Activated CD8-positive, alpha-beta memory T cell treated with anti-CD3 and anti-CD28 coated beads for 36 hours (primary cell): ENCODE measurements at regions not wholly inside any gene's neighbourhood (a gene's known extent, or its start where the extent isn't known, plus 50 kb on each side); places are given as distances from the start of the nearest gene placed in this dataset.

Experiments used
- CTCF ChIA-PET: fragments of 350-600 bp; sonication (Branson Sonifier 250); formaldehyde crosslinking; loops from one replicate; lab custom pipeline; 2021; ENCODE audit warnings: antibody characterized with exemption; lab: Charles Lee
- POLR2A ChIA-PET: fragments of 350-600 bp; sonication (Branson Sonifier 250); formaldehyde crosslinking; loops from one replicate; lab custom pipeline; 2021; ENCODE audit warnings: antibody characterized with exemption; lab: Charles Lee

GRCh38 chr1:232212253-232212652 is 417.7 kb downstream of the SIPA1L2 start:
- ChIA-PET CTCF (interaction anchor here (0.7 kb wide), 1 partner anchor 102 kb away, joined by 3 read pairs; no protein-coding TSS in a partner anchor), POLR2A (no interaction called here)

DNA sequence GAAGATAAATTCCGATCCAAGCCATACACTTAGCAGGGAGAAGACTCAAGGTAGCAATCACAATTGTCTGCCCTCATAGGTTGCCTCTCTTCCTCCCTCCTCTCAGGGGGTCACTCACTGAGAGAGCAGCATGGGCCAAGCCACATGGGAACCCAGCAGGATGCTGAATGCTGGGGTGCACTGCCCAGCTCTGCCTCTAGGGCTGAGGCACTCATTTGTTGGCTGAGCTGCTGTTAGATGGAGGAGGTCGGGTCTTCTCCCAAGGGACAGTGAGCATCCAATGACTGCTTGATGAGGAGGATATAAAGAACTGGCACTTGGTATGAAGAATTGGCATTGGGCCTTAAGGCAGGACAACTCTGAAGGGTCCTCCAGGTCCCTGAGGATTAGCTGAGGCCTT is 418.8 kb downstream of the SIPA1L2 start:
- ChIA-PET POLR2A (no interaction called here), CTCF (interaction anchor here (1.2 kb wide), 1 partner anchor 11 kb away, joined by 3 read pairs; no protein-coding TSS in a partner anchor)

- ChIA-PET POLR2A (no interaction called here), CTCF (interaction anchor here (0.7 kb wide), 1 partner anchor 17 kb away, joined by 3 read pairs; no protein-coding TSS in a partner anchor)
These were observed 420.6 kb downstream of the SIPA1L2 start for GRCh38 chr1:232209357-232209756.

- POLR2A ChIA-PET = no interaction called here
- CTCF ChIA-PET = no interaction called here
These were observed 422.7 kb downstream of the SIPA1L2 start for GRCh38 chr1:232207073-232207866.

DNA sequence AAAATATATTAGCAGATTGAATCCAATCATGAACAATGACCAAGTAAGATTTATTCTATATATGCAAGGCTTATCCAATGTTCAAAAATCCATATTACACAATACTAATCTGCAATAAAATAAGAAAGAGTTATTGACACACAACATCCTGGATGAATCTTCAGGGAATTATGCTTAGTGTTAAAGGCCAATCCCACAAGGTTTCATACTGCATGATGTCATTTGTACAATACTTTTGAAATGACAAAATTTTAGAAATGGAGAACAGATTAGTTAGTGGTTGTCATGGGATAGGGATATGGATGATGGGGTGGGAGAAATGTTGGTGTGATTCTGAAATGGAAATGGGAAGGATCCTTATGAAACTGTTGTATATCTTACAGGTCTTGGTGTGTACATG is 425.7 kb downstream of the SIPA1L2 start:
- ChIA-PET CTCF (no interaction called here), POLR2A (interaction anchor here (0.6 kb wide), 1 partner anchor 22 kb away, joined by 7 read pairs; no protein-coding TSS in a partner anchor)

DNA sequence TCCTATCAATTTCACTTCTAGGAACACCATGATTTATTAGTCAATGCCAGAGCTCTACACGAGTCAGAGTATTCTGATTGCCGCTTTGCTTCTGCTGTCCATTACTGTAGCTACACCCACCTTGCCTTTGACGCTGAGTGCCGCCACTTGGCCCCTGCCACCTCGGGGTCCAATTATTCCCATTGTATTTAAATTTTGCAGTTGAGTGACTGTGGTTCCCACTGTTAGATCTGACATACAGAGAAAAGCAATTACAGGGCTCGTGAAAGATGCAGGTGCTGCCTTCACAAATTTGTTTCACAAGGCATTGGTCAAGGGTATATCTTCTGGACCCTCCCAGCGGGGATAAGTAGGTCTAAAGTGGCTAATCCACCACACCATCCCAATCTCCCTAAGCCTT is 428.9 kb downstream of the SIPA1L2 start:
- POLR2A ChIA-PET = no interaction called here
- CTCF ChIA-PET = no interaction called here

GRCh38 chr1:232196042-232196441 is 433.9 kb downstream of the SIPA1L2 start:
- ChIA-PET CTCF (no interaction called here), POLR2A (no interaction called here)

DNA sequence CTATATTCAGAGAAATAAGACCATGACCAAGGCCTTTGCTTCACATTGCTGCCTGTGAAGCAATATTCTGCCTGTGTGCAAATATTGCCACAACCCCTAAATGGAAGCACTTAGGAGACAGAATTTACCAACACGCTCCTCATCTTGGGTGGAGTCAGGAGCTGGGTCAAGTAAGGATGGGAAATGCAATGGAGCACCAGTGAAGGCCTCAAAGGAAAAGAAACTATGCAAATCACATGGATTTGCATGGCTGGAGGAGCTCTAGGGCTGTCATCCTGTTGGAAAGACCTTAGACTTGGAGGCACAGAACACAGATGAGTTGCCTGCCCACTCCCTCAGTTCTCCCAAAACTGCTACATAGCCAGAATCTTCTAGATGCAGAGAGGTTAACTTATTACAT is 435.5 kb downstream of the SIPA1L2 start:
- POLR2A ChIA-PET = no interaction called here
- CTCF ChIA-PET = no interaction called here

- POLR2A ChIA-PET = no interaction called here
- CTCF ChIA-PET = no interaction called here
These were observed 436.5 kb downstream of the SIPA1L2 start for GRCh38 chr1:232193451-232193783.

DNA sequence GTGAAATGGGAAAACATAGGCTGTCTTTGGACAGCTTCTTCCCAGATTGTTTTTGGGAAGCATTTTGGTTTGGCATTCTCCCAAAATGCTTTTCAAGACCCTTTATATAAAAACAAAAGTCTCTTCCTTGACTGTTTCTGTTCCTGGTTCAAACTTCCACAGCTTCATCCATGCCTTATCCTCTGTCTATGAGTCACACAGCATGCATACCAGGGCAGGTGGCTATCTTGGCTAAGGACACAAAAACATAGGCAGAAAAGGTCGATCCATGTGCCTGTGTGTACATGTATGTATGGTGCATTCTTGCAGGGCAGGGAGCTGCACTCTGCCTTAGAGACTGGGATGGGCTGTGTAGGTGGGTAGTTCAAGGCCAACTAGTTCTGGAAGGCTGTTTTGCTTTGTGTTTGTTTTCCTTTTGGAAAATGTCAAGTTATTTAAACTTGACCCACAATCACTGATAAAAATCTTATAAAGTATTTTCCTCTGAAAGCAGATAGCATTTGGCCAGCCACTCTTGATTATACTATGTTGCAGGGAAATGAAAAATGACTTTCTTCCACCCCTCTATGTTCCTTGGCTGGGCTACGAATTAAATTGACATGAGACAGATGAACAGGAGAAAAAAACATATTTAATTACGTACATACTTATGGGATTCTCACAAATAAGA is 437.0 kb downstream of the SIPA1L2 start:
- ChIA-PET CTCF (interaction anchor here (0.6 kb wide), 1 partner anchor 16 kb away, joined by 3 read pairs; no protein-coding TSS in a partner anchor), POLR2A (no interaction called here)

DNA sequence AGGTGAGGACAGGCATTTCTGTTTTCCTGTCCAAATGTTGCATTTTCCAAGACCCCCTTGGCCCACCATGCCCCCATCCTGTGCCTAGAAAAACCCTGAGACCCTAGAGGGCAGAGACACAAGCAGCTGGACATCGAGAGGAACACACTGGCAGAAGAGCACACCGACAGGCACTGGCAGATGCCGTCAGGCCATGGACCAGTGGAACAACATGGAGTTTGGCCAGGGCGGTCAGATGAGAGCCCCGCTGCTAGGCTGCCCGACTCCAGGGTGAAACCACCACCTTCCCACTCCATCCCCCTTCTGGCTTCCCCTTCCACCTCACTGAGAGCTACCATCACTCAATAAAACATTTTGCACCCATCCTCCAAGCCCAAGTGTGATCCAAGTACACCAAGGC is 438.4 kb downstream of the SIPA1L2 start:
- POLR2A ChIA-PET = no interaction called here
- CTCF ChIA-PET = no interaction called here

- ChIA-PET CTCF (interaction anchor here (0.6 kb wide), 1 partner anchor 1252 kb away, joined by 3 read pairs; no protein-coding TSS in a partner anchor), POLR2A (no interaction called here)
These were observed 441.6 kb downstream of the SIPA1L2 start for GRCh38 chr1:232188318-232188717.

DNA sequence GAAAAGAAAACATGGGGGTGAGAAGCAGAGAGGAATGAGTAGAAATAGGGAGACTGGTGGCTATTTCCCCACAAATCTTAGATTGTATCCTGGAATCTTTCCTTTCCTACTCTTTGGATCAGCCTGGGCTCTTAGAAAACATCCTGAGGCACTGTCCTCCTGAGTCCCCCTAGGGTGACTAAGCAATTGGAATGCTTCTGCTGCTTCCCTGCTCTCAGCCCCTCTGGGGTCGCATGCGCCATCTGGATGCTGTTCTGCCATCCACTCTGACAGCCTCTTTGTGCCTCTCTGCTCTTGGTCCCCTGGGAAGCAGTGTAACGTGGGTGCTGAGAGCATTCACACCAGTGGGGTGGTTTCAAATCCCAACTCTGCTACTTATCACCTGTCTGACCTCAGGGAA is 443.0 kb downstream of the SIPA1L2 start:
- ChIA-PET CTCF (no interaction called here), POLR2A (no interaction called here)

DNA sequence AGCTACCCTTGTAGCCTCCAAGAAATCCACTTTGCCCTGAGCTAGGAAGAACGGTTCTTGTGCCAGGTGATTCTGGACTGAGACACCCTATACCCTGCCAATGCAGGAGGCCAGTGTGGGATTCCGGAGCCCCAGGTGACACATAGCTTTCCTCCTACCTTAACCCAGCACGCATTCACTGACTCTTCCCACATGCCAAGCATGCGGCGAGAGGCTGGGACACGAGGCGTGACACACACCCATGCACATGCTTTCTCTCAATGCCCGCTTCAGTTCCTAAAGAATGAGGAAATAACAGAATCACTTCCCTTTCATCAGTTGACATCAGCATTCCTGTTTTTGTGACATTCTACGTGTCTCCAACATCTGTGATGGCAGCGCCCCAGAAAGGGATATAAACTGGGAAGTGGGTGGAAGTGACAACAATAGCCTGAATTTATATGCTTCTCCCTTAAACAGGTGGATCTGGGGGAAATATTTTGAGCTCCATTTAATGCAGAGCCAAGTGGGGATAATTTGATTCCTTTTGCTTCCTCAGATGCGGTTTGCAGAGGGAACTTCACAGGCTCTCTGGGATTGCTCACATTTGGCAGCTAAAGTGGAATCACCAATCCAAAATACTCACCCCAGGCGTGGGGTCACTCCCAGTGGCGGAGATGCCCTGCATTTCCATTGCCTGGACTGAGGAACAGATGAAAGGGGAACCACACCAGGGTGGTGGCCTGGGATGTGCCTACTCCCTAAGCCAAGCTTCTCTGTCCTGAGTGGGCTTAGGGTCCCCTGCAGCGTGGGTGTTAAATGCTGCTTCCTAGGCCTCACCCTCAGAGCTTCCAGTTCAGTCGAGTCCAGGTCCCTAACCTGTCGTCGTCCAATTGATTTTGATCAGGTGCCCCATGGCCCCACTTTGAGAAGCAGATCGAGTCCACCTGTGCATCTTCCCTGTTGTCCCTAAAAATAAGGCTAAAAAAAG is 445.1 kb downstream of the SIPA1L2 start:
- POLR2A ChIA-PET = no interaction called here
- CTCF ChIA-PET = no interaction called here

DNA sequence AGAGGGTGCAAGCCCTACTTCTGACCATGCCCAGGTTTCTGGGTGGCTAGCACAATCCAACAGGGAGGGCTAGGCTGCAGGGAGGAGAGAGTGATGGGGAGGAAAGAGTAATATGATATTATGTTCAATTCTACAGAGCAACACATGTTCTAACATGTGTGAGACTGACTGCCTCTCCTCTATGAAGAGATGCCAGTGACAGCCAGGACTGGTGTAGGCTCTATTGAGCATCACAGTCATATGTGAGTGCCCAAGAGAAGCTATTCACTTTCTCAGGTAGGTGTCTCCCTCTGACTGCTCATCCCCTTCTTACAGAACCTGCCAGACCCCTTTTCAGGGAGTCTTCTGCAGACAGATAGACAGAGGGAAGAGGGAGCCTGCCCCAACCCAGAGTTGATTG is 446.1 kb downstream of the SIPA1L2 start:
- POLR2A ChIA-PET = no interaction called here

DNA sequence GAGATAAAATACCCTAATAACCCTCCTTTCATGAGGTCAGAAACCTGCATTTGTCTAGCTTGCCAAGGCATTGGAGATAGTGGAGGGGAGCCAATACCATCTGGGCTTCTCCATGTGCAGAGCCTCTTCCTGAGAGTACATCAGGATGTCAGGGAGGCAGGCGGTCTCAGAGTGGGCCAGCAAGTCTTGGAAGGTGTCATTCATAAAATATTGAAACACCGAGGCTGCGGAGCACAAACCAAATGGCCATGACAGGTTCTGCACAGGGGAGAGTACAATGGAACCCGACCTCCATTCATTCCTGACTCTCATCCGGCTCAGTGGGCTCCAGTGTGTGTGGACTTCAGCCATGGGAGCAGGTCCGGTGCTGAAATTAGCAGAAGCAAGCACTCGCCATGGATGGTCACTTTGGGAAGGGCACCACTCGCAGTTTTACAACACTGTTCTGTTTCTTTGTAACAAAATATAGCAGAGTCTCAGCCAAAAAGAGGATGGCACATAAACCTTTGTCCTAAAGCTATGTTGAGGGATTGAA is 446.6 kb downstream of the SIPA1L2 start:
- ChIA-PET POLR2A (no interaction called here), CTCF (no interaction called here)

More for the DNA sequence above, 446.1 kb downstream of the SIPA1L2 start:
- CTCF ChIA-PET = no interaction called here

GRCh38 chr1:232182236-232182635 is 447.7 kb downstream of the SIPA1L2 start:
- ChIA-PET POLR2A (no interaction called here), CTCF (no interaction called here)

GRCh38 chr1:232180779-232181136 is 449.2 kb downstream of the SIPA1L2 start:
- ChIA-PET CTCF (no interaction called here), POLR2A (no interaction called here)
